ENCODE measurements at regions not wholly inside any gene's neighbourhood (a gene's known extent, or its start where the extent isn't known, plus 50 kb on each side); places are given as distances from the start of the nearest gene placed in this dataset.

DNA sequence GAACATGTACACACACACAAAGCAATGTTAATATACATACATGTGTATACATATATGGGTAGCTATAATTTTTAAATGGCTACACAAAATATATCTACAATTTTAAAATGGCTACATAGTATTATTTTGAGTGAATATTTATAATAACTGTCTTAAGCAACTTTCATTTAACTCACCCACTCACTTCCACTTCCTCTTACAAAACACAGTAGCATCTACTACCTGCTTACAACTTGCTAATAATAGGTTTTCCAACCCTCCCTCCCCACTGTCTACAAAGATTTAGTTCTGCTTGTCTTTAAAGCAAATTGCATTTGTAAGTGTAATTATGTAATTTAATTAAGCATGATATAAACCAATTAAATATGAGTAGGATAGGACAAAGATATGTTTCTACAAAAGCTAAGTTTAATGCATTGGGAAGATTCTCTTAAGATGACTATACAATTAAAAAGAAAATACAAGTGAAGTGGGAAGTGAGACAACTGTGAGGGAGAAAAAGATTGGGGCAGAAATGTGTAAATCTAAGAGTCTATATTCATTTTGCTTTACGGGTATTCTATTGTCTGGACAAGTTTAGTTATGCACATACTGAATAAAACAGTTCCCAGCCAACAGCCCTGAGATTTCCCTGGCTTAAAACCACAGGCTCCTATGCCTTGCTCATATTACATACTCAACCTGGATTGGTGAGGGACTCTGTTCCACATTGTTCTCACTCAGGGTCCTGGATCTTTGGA lies 583.1 kb downstream of the EFNB2 start:
- Histone ChIP-seq H3K36me3 (ENCODE audit: insufficient read depth, low read length) (no peaks in the 10 kb centered on the region), H3K4me3 (ENCODE audit: low read length) (no peak overlapping the region), H3K27me3 (ENCODE audit: low read length) (no peaks in the 10 kb centered on the region), H3K4me2 (ENCODE audit: low read depth, low read length, poor library complexity, severe bottlenecking) (no peak overlapping the region), H3K27ac (ENCODE audit: low read length) (no peak overlapping the region), H3K9ac (ENCODE audit: low read length) (no peak overlapping the region), H3K4me1 (ENCODE audit: low read length) (no peaks in the 10 kb centered on the region), H3K79me2 (ENCODE audit: low read length) (no peaks in the 10 kb centered on the region), H4K20me1 (ENCODE audit: insufficient read depth, low read depth, low read length) (no peaks in the 10 kb centered on the region), H2AFZ (ENCODE audit: low read length) (no peak overlapping the region), H3K9me3 (ENCODE audit: low read length) (peaks cover 8% of the 10 kb centered on the region), H3K9me2 (replicated peaks; ENCODE audit: insufficient read depth, low read length) (no peaks in the 10 kb centered on the region)
- DNase-seq = no peak

DNA sequence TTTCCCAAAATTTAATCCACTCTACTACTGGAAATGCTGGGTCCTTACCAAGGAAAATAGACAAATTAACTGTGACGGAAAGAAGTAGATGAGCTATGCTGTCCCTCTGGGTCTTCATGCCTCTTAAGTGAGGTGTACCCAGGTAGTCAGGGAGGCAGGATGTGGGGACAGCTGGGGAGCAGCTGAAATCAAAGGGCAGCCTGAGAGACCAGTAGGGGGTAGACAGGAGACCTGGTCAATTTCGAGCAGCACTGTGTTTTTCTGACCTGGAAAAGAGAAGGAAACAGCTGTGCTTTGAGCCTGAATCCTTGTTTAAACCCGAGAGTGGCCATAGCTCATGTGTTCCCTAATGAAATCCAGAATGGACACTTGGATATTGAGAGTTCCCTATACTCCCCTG lies 587.3 kb downstream of the EFNB2 start:
- Histone ChIP-seq H3K27me3 (ENCODE audit: low read length) (no peaks in the 10 kb centered on the region), H3K9me3 (ENCODE audit: low read length) (peaks cover 11% of the 10 kb centered on the region), H3K27ac (ENCODE audit: low read length) (no peak overlapping the region), H3K9me2 (replicated peaks; ENCODE audit: insufficient read depth, low read length) (no peaks in the 10 kb centered on the region), H3K36me3 (ENCODE audit: insufficient read depth, low read length) (no peaks in the 10 kb centered on the region), H2AFZ (ENCODE audit: low read length) (no peak overlapping the region), H4K20me1 (ENCODE audit: insufficient read depth, low read depth, low read length) (no peaks in the 10 kb centered on the region), H3K4me2 (ENCODE audit: low read depth, low read length, poor library complexity, severe bottlenecking) (no peak overlapping the region), H3K4me1 (ENCODE audit: low read length) (no peaks in the 10 kb centered on the region), H3K79me2 (ENCODE audit: low read length) (no peaks in the 10 kb centered on the region), H3K9ac (ENCODE audit: low read length) (no peak overlapping the region), H3K4me3 (ENCODE audit: low read length) (no peak overlapping the region)
- no peak for DNase-seq

DNA sequence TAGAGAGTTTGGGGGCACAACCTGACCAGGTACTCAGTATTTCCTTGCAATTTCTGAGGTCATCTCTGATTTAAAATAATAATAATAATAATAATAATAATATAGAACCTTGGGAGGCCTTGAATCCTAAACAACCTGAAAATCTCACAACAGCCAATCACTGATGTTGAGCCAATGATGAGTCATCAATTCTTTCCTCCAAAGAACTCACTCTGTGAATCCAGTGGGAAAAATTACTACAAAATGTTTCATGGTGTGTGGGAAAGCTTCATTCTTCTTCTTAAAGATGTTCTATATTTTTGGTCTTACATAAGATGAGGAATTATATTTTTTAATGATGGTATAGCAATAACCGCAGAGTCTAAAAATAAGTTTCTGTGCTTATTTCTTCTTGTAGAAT lies 594.6 kb downstream of the EFNB2 start:
- H3K27ac ChIP-seq (ENCODE audit: low read length) = no peak overlapping the region
- no peak overlapping the region for H3K9ac ChIP-seq (ENCODE audit: low read length)
- no peaks in the 10 kb centered on the region for H4K20me1 ChIP-seq (ENCODE audit: insufficient read depth, low read depth, low read length)
- H3K9me3 ChIP-seq (ENCODE audit: low read length) = peaks cover 18% of the 10 kb centered on the region
- H3K79me2 ChIP-seq (ENCODE audit: low read length) = no peaks in the 10 kb centered on the region
- no peak for DNase-seq
- no peak overlapping the region for H2AFZ ChIP-seq (ENCODE audit: low read length)
- no peak overlapping the region for H3K4me2 ChIP-seq (ENCODE audit: low read depth, low read length, poor library complexity, severe bottlenecking)
- H3K27me3 ChIP-seq (ENCODE audit: low read length) = no peaks in the 10 kb centered on the region
- no peaks in the 10 kb centered on the region for H3K4me1 ChIP-seq (ENCODE audit: low read length)
- H3K4me3 ChIP-seq (ENCODE audit: low read length) = no peak overlapping the region
- no peaks in the 10 kb centered on the region for H3K36me3 ChIP-seq (ENCODE audit: insufficient read depth, low read length)
- H3K9me2 ChIP-seq (replicated peaks; ENCODE audit: insufficient read depth, low read length) = no peaks in the 10 kb centered on the region

- no peak for DNase-seq
- no peak overlapping the region for H3K9ac ChIP-seq (ENCODE audit: low read length)
- no peaks in the 10 kb centered on the region for H4K20me1 ChIP-seq (ENCODE audit: insufficient read depth, low read depth, low read length)
- H3K79me2 ChIP-seq (ENCODE audit: low read length) = no peaks in the 10 kb centered on the region
- H3K9me3 ChIP-seq (ENCODE audit: low read length) = peaks cover 21% of the 10 kb centered on the region
- no peaks in the 10 kb centered on the region for H3K4me1 ChIP-seq (ENCODE audit: low read length)
- no peak overlapping the region for H2AFZ ChIP-seq (ENCODE audit: low read length)
- no peak overlapping the region for H3K27ac ChIP-seq (ENCODE audit: low read length)
- H3K27me3 ChIP-seq (ENCODE audit: low read length) = no peaks in the 10 kb centered on the region
- H3K9me2 ChIP-seq (replicated peaks; ENCODE audit: insufficient read depth, low read length) = no peaks in the 10 kb centered on the region
- H3K36me3 ChIP-seq (ENCODE audit: insufficient read depth, low read length) = no peaks in the 10 kb centered on the region
- H3K4me2 ChIP-seq (ENCODE audit: low read depth, low read length, poor library complexity, severe bottlenecking) = no peak overlapping the region
- no peak overlapping the region for H3K4me3 ChIP-seq (ENCODE audit: low read length)
Measured at GRCh38 chr13:105937451-105937850, 598.0 kb downstream of the EFNB2 start.

GRCh38 chr13:105936816-105937215 lies 598.6 kb downstream of the EFNB2 start:
- H3K9ac ChIP-seq (ENCODE audit: low read length) = no peak overlapping the region
- H3K4me3 ChIP-seq (ENCODE audit: low read length) = no peak overlapping the region
- peaks cover 17% of the 10 kb centered on the region for H3K9me3 ChIP-seq (ENCODE audit: low read length)
- H3K9me2 ChIP-seq (replicated peaks; ENCODE audit: insufficient read depth, low read length) = no peaks in the 10 kb centered on the region
- H4K20me1 ChIP-seq (ENCODE audit: insufficient read depth, low read depth, low read length) = no peaks in the 10 kb centered on the region
- no peaks in the 10 kb centered on the region for H3K36me3 ChIP-seq (ENCODE audit: insufficient read depth, low read length)
- H3K4me2 ChIP-seq (ENCODE audit: low read depth, low read length, poor library complexity, severe bottlenecking) = no peak overlapping the region
- no peak overlapping the region for H3K27ac ChIP-seq (ENCODE audit: low read length)
- H2AFZ ChIP-seq (ENCODE audit: low read length) = no peak overlapping the region
- H3K79me2 ChIP-seq (ENCODE audit: low read length) = no peaks in the 10 kb centered on the region
- no peak for DNase-seq
- H3K4me1 ChIP-seq (ENCODE audit: low read length) = no peaks in the 10 kb centered on the region
- no peaks in the 10 kb centered on the region for H3K27me3 ChIP-seq (ENCODE audit: low read length)

- Histone ChIP-seq H4K20me1 (ENCODE audit: insufficient read depth, low read depth, low read length) (no peaks in the 10 kb centered on the region), H3K9me2 (replicated peaks; ENCODE audit: insufficient read depth, low read length) (no peaks in the 10 kb centered on the region), H3K9ac (ENCODE audit: low read length) (no peak overlapping the region), H3K4me3 (ENCODE audit: low read length) (no peak overlapping the region), H2AFZ (ENCODE audit: low read length) (no peak overlapping the region), H3K27ac (ENCODE audit: low read length) (no peak overlapping the region), H3K4me2 (ENCODE audit: low read depth, low read length, poor library complexity, severe bottlenecking) (no peak overlapping the region), H3K4me1 (ENCODE audit: low read length) (no peaks in the 10 kb centered on the region), H3K27me3 (ENCODE audit: low read length) (no peaks in the 10 kb centered on the region), H3K36me3 (ENCODE audit: insufficient read depth, low read length) (no peaks in the 10 kb centered on the region), H3K79me2 (ENCODE audit: low read length) (no peaks in the 10 kb centered on the region), H3K9me3 (ENCODE audit: low read length) (peaks cover 5% of the 10 kb centered on the region; the same call in 1 of the 2 replicates)
- DNase-seq = no peak
Measured at GRCh38 chr13:105929505-105929904, 606.0 kb downstream of the EFNB2 start.

GRCh38 chr13:105928901-105929300 lies 606.6 kb downstream of the EFNB2 start:
- Histone ChIP-seq H3K9ac (ENCODE audit: low read length) (no peak overlapping the region), H3K27ac (ENCODE audit: low read length) (no peak overlapping the region), H3K9me3 (ENCODE audit: low read length) (peaks cover 5% of the 10 kb centered on the region; the same call in 1 of the 2 replicates), H3K4me3 (ENCODE audit: low read length) (no peak overlapping the region), H4K20me1 (ENCODE audit: insufficient read depth, low read depth, low read length) (no peaks in the 10 kb centered on the region), H2AFZ (ENCODE audit: low read length) (no peak overlapping the region), H3K79me2 (ENCODE audit: low read length) (no peaks in the 10 kb centered on the region), H3K36me3 (ENCODE audit: insufficient read depth, low read length) (no peaks in the 10 kb centered on the region), H3K9me2 (replicated peaks; ENCODE audit: insufficient read depth, low read length) (no peaks in the 10 kb centered on the region), H3K27me3 (ENCODE audit: low read length) (no peaks in the 10 kb centered on the region), H3K4me2 (ENCODE audit: low read depth, low read length, poor library complexity, severe bottlenecking) (no peak overlapping the region), H3K4me1 (ENCODE audit: low read length) (no peaks in the 10 kb centered on the region)
- DNase-seq = no peak

DNA sequence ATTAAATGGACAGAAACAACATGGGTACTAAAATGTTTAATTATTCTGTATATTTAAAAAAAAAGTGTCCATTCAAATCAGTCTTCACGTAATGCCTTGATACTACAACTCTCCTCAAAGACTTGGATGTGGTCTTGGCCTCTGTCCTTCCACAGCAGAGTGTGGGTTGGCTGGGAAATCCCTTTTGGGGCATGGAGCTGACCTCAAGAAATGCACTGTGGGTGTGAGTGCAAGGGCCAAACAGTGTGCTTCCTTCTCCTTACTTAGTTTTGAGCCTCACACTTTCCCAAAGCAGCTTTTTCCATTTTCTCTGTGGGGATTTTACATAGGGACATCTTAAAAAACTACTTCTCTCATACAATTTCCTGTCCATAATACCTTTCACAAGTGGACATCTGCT lies 607.4 kb downstream of the EFNB2 start:
- no peak for DNase-seq

More for the DNA sequence above, 607.4 kb downstream of the EFNB2 start:
- Histone ChIP-seq H3K9me2 (replicated peaks; ENCODE audit: insufficient read depth, low read length) (no peaks in the 10 kb centered on the region), H3K27ac (ENCODE audit: low read length) (no peak overlapping the region), H3K4me2 (ENCODE audit: low read depth, low read length, poor library complexity, severe bottlenecking) (no peak overlapping the region), H4K20me1 (ENCODE audit: insufficient read depth, low read depth, low read length) (no peaks in the 10 kb centered on the region), H3K36me3 (ENCODE audit: insufficient read depth, low read length) (no peaks in the 10 kb centered on the region), H3K9ac (ENCODE audit: low read length) (no peak overlapping the region), H3K4me1 (ENCODE audit: low read length) (no peaks in the 10 kb centered on the region), H3K79me2 (ENCODE audit: low read length) (no peaks in the 10 kb centered on the region), H3K27me3 (ENCODE audit: low read length) (no peaks in the 10 kb centered on the region), H2AFZ (ENCODE audit: low read length) (no peak overlapping the region), H3K9me3 (ENCODE audit: low read length) (peaks cover 5% of the 10 kb centered on the region; the same call in 1 of the 2 replicates), H3K4me3 (ENCODE audit: low read length) (no peak overlapping the region)
